ENCODE measurements at regions not wholly inside any gene's neighbourhood (a gene's known extent, or its start where the extent isn't known, plus 50 kb on each side); places are given as distances from the start of the nearest gene placed in this dataset.

GRCh38 chr5:174558190-174558589 lies 166.2 kb upstream of the MSX2 start:
- Histone ChIP-seq H3K79me2 (ENCODE audit: control insufficient read depth, insufficient read depth, low read length) (no peaks in the 10 kb centered on the region), H3K27ac (ENCODE audit: insufficient read depth, low read depth, low read length) (no peak overlapping the region), H3K9me1 (replicated peaks; ENCODE audit: control insufficient read depth, extremely low read depth, insufficient read depth, low read length) (no peaks in the 10 kb centered on the region), H3K4me1 (ENCODE audit: control insufficient read depth, extremely low read depth, insufficient read depth, low read length) (no peaks in the 10 kb centered on the region), H2AFZ (ENCODE audit: low read depth, low read length) (no peak overlapping the region), H3K4me3 (replicated peaks in 1 of 3; ENCODE audit: insufficient read depth in 1 of 3, low read depth in 1 of 3, low read length in 3 of 3) (no peak overlapping the region), H3K4me2 (ENCODE audit: insufficient read depth, low read length) (no peak overlapping the region), H3K9ac (replicated peaks; ENCODE audit: extremely low read depth, insufficient read depth, low read length) (no peak overlapping the region), H3K9me3 (replicated peaks; ENCODE audit: control insufficient read depth, insufficient read depth, low read length) (peaks cover 2% of the 10 kb centered on the region), H4K20me1 (replicated peaks; ENCODE audit: control insufficient read depth, extremely low read depth, insufficient read depth, low read length) (no peaks in the 10 kb centered on the region), H3K27me3 (ENCODE audit: control insufficient read depth in 2 of 2, insufficient read depth in 2 of 2, low read length in 2 of 2) (no peaks in the 10 kb centered on the region), H3K36me3 (ENCODE audit: control insufficient read depth in 2 of 2, extremely low read depth in 1 of 2, insufficient read depth in 2 of 2, low read length in 2 of 2) (no peaks in the 10 kb centered on the region)
- dilution Hi-C loops (cut with MboI; ENCODE audit: extremely low pct_ligation_motif_present, low sequenced_read_pairs) (no loop called here), intact Hi-C loops (cut with micrococcal nuclease) (no loop called here)
- DNase-seq (ENCODE audit: low read depth, low spot score), result no peak
- FAIRE-seq, result no peak
- ChIA-PET POLR2A (no interaction called here), CTCF (no interaction called here)
- BruUV-seq (replicated peaks), result no TSS peak
- TF ChIP-seq MYC (IDR thresholded peaks at IDR 0.05; ENCODE audit: low read depth, low read length) (no peak), EZH2 (IDR thresholded peaks at IDR 0.05; ENCODE audit: borderline replicate concordance, low read depth, low read length, severe bottlenecking) (no peak), GATA2 (IDR thresholded peaks at IDR 0.05; ENCODE audit: insufficient read depth, insufficient read length, low read depth, low read length) (no peak), POLR2AphosphoS5 (IDR thresholded peaks at IDR 0.05; ENCODE audit: insufficient read depth, low read depth, low read length) (no peak), POLR2A (IDR thresholded peaks at IDR 0.05; ENCODE audit: low read depth, low read length) (no peak), MAX (IDR thresholded peaks at IDR 0.05; ENCODE audit: insufficient read depth, insufficient read length) (no peak), FOS (IDR thresholded peaks at IDR 0.05; ENCODE audit: borderline replicate concordance, insufficient read depth, low read length) (no peak), CTCF (IDR thresholded peaks at IDR 0.05; ENCODE audit: extremely low read depth in 1 of 2, insufficient read depth in 1 of 2, low read depth in 1 of 2, low read length in 2 of 2) (no peak), JUN (IDR thresholded peaks at IDR 0.05; ENCODE audit: borderline replicate concordance, insufficient read depth, insufficient read length, low read depth) (no peak)
